ENCODE measurements at regions not wholly inside any gene's neighbourhood (a gene's known extent, or its start where the extent isn't known, plus 50 kb on each side); places are given as distances from the start of the nearest gene placed in this dataset.
A peak's percentile ranks its signal among the peaks of the same experiment; 100 is the strongest.

GRCh38 chr17:73773702-73774101, 129.5 kb upstream of the SDK2 start:
- no peaks in the 10 kb centered on the region for H3K9me3 ChIP-seq (ENCODE audit: control insufficient read depth, insufficient read depth, low read length)
- H3K27me3 ChIP-seq (ENCODE audit: control insufficient read depth, insufficient read depth, low read length), result peaks cover 2% of the 10 kb centered on the region
- WGBS (ENCODE audit: insufficient coverage), result 91% methylated on average over 7 of the region's 7 CpGs
- peaks cover 19% of the 10 kb centered on the region for H3K4me1 ChIP-seq (ENCODE audit: control insufficient read depth, insufficient read depth, low read length)
- no peak overlapping the region for H3K4me3 ChIP-seq (ENCODE audit: low read depth, low read length)
- DNase-seq (ENCODE audit: low read depth in 4 of 6, low spot score in 6 of 6), result no peak
- H3K36me3 ChIP-seq (ENCODE audit: control insufficient read depth, insufficient read depth, low read length), result no peaks in the 10 kb centered on the region
- H3K27ac ChIP-seq (ENCODE audit: low read depth, low read length), result no peak overlapping the region

GRCh38 chr17:73774852-73775251, 130.6 kb upstream of the SDK2 start:
- Histone ChIP-seq H3K9me3 (ENCODE audit: control insufficient read depth, insufficient read depth, low read length) (no peaks in the 10 kb centered on the region), H3K27me3 (ENCODE audit: control insufficient read depth, insufficient read depth, low read length) (peaks cover 2% of the 10 kb centered on the region), H3K27ac (ENCODE audit: low read depth, low read length) (no peak overlapping the region), H3K4me3 (ENCODE audit: low read depth, low read length) (no peak overlapping the region), H3K36me3 (ENCODE audit: control insufficient read depth, insufficient read depth, low read length) (no peaks in the 10 kb centered on the region), H3K4me1 (ENCODE audit: control insufficient read depth, insufficient read depth, low read length) (peaks cover 19% of the 10 kb centered on the region)
- 86% methylated on average over 2 of the region's 7 CpGs for WGBS (ENCODE audit: insufficient coverage)
- no peak for DNase-seq (ENCODE audit: low read depth in 4 of 6, low spot score in 6 of 6)

- peak in 2 of 6 donors; percentile 25 to 76 for DNase-seq (ENCODE audit: low read depth in 4 of 6, low spot score in 6 of 6)
- Histone ChIP-seq H3K4me1 (ENCODE audit: control insufficient read depth, insufficient read depth, low read length) (peaks cover 7% of the 10 kb centered on the region), H3K4me3 (ENCODE audit: low read depth, low read length) (no peak overlapping the region), H3K27ac (ENCODE audit: low read depth, low read length) (no peak overlapping the region), H3K9me3 (ENCODE audit: control insufficient read depth, insufficient read depth, low read length) (no peaks in the 10 kb centered on the region), H3K27me3 (ENCODE audit: control insufficient read depth, insufficient read depth, low read length) (peaks cover 2% of the 10 kb centered on the region), H3K36me3 (ENCODE audit: control insufficient read depth, insufficient read depth, low read length) (no peaks in the 10 kb centered on the region)
- 93% methylated on average over 14 of the region's 21 CpGs for WGBS (ENCODE audit: insufficient coverage)
Observed at GRCh38 chr17:73776351-73777130, 132.3 kb upstream of the SDK2 start.

GRCh38 chr17:73777131-73777449, 132.8 kb upstream of the SDK2 start:
- Histone ChIP-seq H3K27ac (ENCODE audit: low read depth, low read length) (peak overlapping the region; percentile 25), H3K36me3 (ENCODE audit: control insufficient read depth, insufficient read depth, low read length) (no peaks in the 10 kb centered on the region), H3K9me3 (ENCODE audit: control insufficient read depth, insufficient read depth, low read length) (no peaks in the 10 kb centered on the region), H3K27me3 (ENCODE audit: control insufficient read depth, insufficient read depth, low read length) (peaks cover 2% of the 10 kb centered on the region), H3K4me3 (ENCODE audit: low read depth, low read length) (no peak overlapping the region), H3K4me1 (ENCODE audit: control insufficient read depth, insufficient read depth, low read length) (peaks cover 5% of the 10 kb centered on the region)
- WGBS (ENCODE audit: insufficient coverage), result 75% methylated on average over 7 of the region's 7 CpGs
- no peak for DNase-seq (ENCODE audit: low read depth in 4 of 6, low spot score in 6 of 6)

- 82% methylated on average over 2 of the region's 6 CpGs for WGBS (ENCODE audit: insufficient coverage)
- H3K9me3 ChIP-seq (ENCODE audit: control insufficient read depth, insufficient read depth, low read length), result no peaks in the 10 kb centered on the region
- H3K27ac ChIP-seq (ENCODE audit: low read depth, low read length), result no peak overlapping the region
- no peaks in the 10 kb centered on the region for H3K36me3 ChIP-seq (ENCODE audit: control insufficient read depth, insufficient read depth, low read length)
- no peak overlapping the region for H3K4me3 ChIP-seq (ENCODE audit: low read depth, low read length)
- peaks cover 31% of the 10 kb centered on the region for H3K4me1 ChIP-seq (ENCODE audit: control insufficient read depth, insufficient read depth, low read length)
- no peaks in the 10 kb centered on the region for H3K27me3 ChIP-seq (ENCODE audit: control insufficient read depth, insufficient read depth, low read length)
- DNase-seq (ENCODE audit: low read depth in 4 of 6, low spot score in 6 of 6), result no peak
Observed at GRCh38 chr17:73782231-73782630, 138.0 kb upstream of the SDK2 start.

- Histone ChIP-seq H3K9me3 (ENCODE audit: control insufficient read depth, insufficient read depth, low read length) (no peaks in the 10 kb centered on the region), H3K36me3 (ENCODE audit: control insufficient read depth, insufficient read depth, low read length) (no peaks in the 10 kb centered on the region), H3K4me3 (ENCODE audit: low read depth, low read length) (no peak overlapping the region), H3K4me1 (ENCODE audit: control insufficient read depth, insufficient read depth, low read length) (peaks cover 35% of the 10 kb centered on the region), H3K27ac (ENCODE audit: low read depth, low read length) (no peak overlapping the region), H3K27me3 (ENCODE audit: control insufficient read depth, insufficient read depth, low read length) (no peaks in the 10 kb centered on the region)
- 91% methylated on average over 11 of the region's 11 CpGs for WGBS (ENCODE audit: insufficient coverage)
- no peak for DNase-seq (ENCODE audit: low read depth in 4 of 6, low spot score in 6 of 6)
Observed at GRCh38 chr17:73782641-73783381, 138.6 kb upstream of the SDK2 start.

- 87% methylated on average over 5 of the region's 6 CpGs for WGBS (ENCODE audit: insufficient coverage)
- Histone ChIP-seq H3K27ac (ENCODE audit: low read depth, low read length) (no peak overlapping the region), H3K9me3 (ENCODE audit: control insufficient read depth, insufficient read depth, low read length) (no peaks in the 10 kb centered on the region), H3K4me1 (ENCODE audit: control insufficient read depth, insufficient read depth, low read length) (peaks cover 35% of the 10 kb centered on the region), H3K4me3 (ENCODE audit: low read depth, low read length) (no peak overlapping the region), H3K27me3 (ENCODE audit: control insufficient read depth, insufficient read depth, low read length) (no peaks in the 10 kb centered on the region), H3K36me3 (ENCODE audit: control insufficient read depth, insufficient read depth, low read length) (no peaks in the 10 kb centered on the region)
- no peak for DNase-seq (ENCODE audit: low read depth in 4 of 6, low spot score in 6 of 6)
Observed at GRCh38 chr17:73783382-73783766, 139.1 kb upstream of the SDK2 start.

- Histone ChIP-seq H3K4me1 (ENCODE audit: control insufficient read depth, insufficient read depth, low read length) (peaks cover 35% of the 10 kb centered on the region), H3K27me3 (ENCODE audit: control insufficient read depth, insufficient read depth, low read length) (no peaks in the 10 kb centered on the region), H3K27ac (ENCODE audit: low read depth, low read length) (no peak overlapping the region), H3K4me3 (ENCODE audit: low read depth, low read length) (no peak overlapping the region), H3K36me3 (ENCODE audit: control insufficient read depth, insufficient read depth, low read length) (no peaks in the 10 kb centered on the region), H3K9me3 (ENCODE audit: control insufficient read depth, insufficient read depth, low read length) (peaks cover 2% of the 10 kb centered on the region)
- 58% methylated on average over 8 of the region's 11 CpGs for WGBS (ENCODE audit: insufficient coverage)
- peak in 1 of 6 donors; percentile 58 for DNase-seq (ENCODE audit: low read depth in 4 of 6, low spot score in 6 of 6)
Observed at GRCh38 chr17:73783945-73784603, 139.8 kb upstream of the SDK2 start.

GRCh38 chr17:73785496-73785895, 141.3 kb upstream of the SDK2 start:
- 11% methylated on average over 9 of the region's 12 CpGs for WGBS (ENCODE audit: insufficient coverage)
- peak in 1 of 6 donors; percentile 80 for DNase-seq (ENCODE audit: low read depth in 4 of 6, low spot score in 6 of 6)
- H3K27me3 ChIP-seq (ENCODE audit: control insufficient read depth, insufficient read depth, low read length), result no peaks in the 10 kb centered on the region

More at GRCh38 chr17:73785496-73785895, 141.3 kb upstream of the SDK2 start:
- no peaks in the 10 kb centered on the region for H3K36me3 ChIP-seq (ENCODE audit: control insufficient read depth, insufficient read depth, low read length)
- peaks cover 2% of the 10 kb centered on the region for H3K9me3 ChIP-seq (ENCODE audit: control insufficient read depth, insufficient read depth, low read length)
- H3K4me1 ChIP-seq (ENCODE audit: control insufficient read depth, insufficient read depth, low read length), result peaks cover 35% of the 10 kb centered on the region
- H3K27ac ChIP-seq (ENCODE audit: low read depth, low read length), result no peak overlapping the region
- no peak overlapping the region for H3K4me3 ChIP-seq (ENCODE audit: low read depth, low read length)

All from spinal cord (tissue), 9 donors.